ENCODE measurements at regions not wholly inside any gene's neighbourhood (a gene's known extent, or its start where the extent isn't known, plus 50 kb on each side); places are given as distances from the start of the nearest gene placed in this dataset.

DNA sequence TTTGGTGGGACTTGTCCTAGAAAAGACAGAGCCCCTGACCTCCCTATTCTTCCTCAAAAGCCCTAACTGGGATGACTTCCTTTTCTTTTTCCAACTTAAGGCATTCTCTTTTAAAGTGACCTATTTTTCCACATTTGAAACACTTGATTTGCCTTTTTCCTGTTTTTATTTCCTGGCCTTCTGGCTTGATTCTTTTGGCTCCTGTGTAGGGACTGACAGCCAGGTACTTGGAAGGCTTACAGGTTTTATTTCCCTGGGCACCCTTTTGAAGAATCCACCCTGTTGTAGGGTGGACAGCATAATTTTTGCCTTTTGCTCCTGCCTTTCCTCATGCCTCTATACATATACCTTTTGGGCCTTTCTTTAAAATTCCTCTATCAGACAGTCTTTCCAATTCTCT lies 271.0 kb upstream of the AMELY start:
- TF ChIP-seq, protein P1, sequence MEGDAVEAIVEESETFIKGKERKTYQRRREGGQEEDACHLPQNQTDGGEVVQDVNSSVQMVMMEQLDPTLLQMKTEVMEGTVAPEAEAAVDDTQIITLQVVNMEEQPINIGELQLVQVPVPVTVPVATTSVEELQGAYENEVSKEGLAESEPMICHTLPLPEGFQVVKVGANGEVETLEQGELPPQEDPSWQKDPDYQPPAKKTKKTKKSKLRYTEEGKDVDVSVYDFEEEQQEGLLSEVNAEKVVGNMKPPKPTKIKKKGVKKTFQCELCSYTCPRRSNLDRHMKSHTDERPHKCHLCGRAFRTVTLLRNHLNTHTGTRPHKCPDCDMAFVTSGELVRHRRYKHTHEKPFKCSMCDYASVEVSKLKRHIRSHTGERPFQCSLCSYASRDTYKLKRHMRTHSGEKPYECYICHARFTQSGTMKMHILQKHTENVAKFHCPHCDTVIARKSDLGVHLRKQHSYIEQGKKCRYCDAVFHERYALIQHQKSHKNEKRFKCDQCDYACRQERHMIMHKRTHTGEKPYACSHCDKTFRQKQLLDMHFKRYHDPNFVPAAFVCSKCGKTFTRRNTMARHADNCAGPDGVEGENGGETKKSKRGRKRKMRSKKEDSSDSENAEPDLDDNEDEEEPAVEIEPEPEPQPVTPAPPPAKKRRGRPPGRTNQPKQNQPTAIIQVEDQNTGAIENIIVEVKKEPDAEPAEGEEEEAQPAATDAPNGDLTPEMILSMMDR (IDR thresholded peaks at IDR 0.05) = no peak
- no peak for TF ChIP-seq POLR2A (IDR thresholded peaks at IDR 0.05)

All from adrenal gland (tissue), 5 donors.